ENCODE measurements at regions not wholly inside any gene's neighbourhood (a gene's known extent, or its start where the extent isn't known, plus 50 kb on each side); places are given as distances from the start of the nearest gene placed in this dataset.
A peak's percentile ranks its signal among the peaks of the same experiment; 100 is the strongest.

- TF ChIP-seq POLR2AphosphoS5 (IDR thresholded peaks at IDR 0.05): no peak
- no peak for TF ChIP-seq POLR2A (IDR thresholded peaks at IDR 0.05)
- TF ChIP-seq CTCF (IDR thresholded peaks at IDR 0.05 in 8 of 11, conservative IDR thresholded peaks at IDR 0.05 in 3 of 11): no peak
- no peak for DNase-seq
- no peak overlapping the region for H3K4me3 ChIP-seq
- intact Hi-C loops (cut with DNase I; ENCODE audit: low total_unique reads): no loop called here
- H3K27ac ChIP-seq: no peak overlapping the region
- H3K9me3 ChIP-seq: peaks cover 0 to 8% (median under 1%) of the 10 kb centered on the region in 8 donors
- H3K36me3 ChIP-seq: no peaks in the 10 kb centered on the region
- H3K27me3 ChIP-seq (replicated peaks in 1 of 7): peaks cover 0 to 49% (median 0%) of the 10 kb centered on the region in 7 donors
- 77 to 87% (median 78%) methylated on average over 6 to 7 of the region's 7 CpGs for WGBS, 5 donors
- H3K4me1 ChIP-seq: no peaks in the 10 kb centered on the region
These were observed 186.2 kb downstream of the TEX29 start for GRCh38 chr13:111506621-111507020.

DNA sequence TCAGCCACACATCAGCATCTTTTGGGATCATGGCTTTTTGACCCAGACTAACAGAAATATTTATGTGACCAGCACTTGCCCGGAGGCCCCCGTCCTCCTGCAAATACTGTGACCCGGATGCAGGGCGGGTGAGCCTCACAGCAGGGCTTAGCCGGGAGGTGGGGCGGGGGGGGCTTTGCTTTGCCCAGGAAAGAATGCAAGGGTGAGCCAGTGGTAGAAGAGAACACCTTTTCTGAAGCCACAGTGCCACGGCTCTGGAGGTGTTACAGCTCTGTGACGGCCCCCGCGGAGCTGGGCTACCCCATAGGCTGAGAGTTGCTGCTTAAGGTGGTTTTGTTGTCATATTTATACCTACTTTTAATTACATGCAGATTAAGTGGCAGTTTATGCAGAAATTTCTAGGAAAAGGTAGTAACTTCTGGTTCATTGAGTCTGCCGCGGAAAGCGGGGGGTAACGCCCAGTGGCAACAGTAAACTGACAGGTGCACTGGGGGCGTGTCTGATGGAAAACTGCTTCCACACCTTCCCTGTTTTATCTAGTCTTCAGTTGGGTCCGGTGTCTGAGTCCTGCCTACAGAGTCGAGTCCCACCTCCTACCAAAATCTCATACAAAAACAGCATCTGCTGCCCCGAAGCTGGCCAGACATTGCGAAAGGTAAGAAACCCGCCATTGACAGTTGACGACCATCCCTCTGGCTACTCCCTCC, 187.9 kb downstream of the TEX29 start:
- Histone ChIP-seq H3K27ac (no peak overlapping the region), H3K4me3 (no peak overlapping the region), H3K4me1 (no peaks in the 10 kb centered on the region), H3K27me3 (replicated peaks in 1 of 7) (peaks cover 0 to 59% (median 7%) of the 10 kb centered on the region in 7 donors), H3K9me3 (no peaks in the 10 kb centered on the region), H3K36me3 (no peaks in the 10 kb centered on the region)
- TF ChIP-seq POLR2AphosphoS5 (IDR thresholded peaks at IDR 0.05): no peak
- no peak for TF ChIP-seq POLR2A (IDR thresholded peaks at IDR 0.05)
- TF ChIP-seq CTCF (IDR thresholded peaks at IDR 0.05 in 8 of 11, conservative IDR thresholded peaks at IDR 0.05 in 3 of 11): no peak
- 87 to 90% (median 87%) methylated on average over 19 to 21 of the region's 21 CpGs for WGBS, 5 donors
- DNase-seq: no peak
- intact Hi-C loops (cut with DNase I; ENCODE audit: low total_unique reads): no loop called here

DNA sequence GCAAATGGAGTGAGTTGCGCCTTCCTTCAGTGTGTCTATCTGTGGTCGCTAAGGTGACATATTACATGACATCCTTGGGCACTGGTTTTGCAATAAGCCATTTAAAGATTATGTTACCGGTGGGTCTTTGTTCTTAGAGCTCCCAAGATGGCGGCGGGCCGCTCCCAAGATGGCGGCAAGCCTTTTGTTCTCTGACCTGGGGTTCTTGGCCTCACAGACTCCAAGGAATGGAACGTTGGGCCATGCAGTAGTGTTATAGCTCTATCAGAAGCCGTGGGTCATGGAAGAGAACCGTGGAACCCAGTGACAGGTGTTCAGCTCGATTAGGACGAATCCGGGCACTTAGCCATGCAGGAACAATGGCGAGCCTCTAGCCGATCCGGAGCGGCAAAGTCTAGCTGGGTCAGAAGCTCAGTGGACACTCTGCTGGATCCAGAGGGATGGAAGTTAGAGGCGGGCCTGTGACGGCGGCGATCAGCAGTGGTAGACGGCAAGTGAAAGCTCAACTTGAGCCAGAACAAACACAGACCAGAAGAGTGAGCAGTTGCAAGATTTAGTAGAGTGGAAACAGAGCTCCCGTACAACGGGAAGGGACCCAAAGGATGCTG, 188.6 kb downstream of the TEX29 start:
- H3K27ac ChIP-seq: no peak overlapping the region
- peaks cover 0 to 56% (median 7%) of the 10 kb centered on the region in 7 donors for H3K27me3 ChIP-seq (replicated peaks in 1 of 7)
- intact Hi-C loops (cut with DNase I; ENCODE audit: low total_unique reads): no loop called here
- H3K36me3 ChIP-seq: no peaks in the 10 kb centered on the region
- no peaks in the 10 kb centered on the region for H3K9me3 ChIP-seq
- no peak for DNase-seq
- TF ChIP-seq CTCF (IDR thresholded peaks at IDR 0.05 in 8 of 11, conservative IDR thresholded peaks at IDR 0.05 in 3 of 11) (no peak), POLR2A (IDR thresholded peaks at IDR 0.05) (no peak), POLR2AphosphoS5 (IDR thresholded peaks at IDR 0.05) (no peak)
- 84 to 92% (median 91%) methylated on average over 21 to 24 of the region's 24 CpGs for WGBS, 5 donors
- no peaks in the 10 kb centered on the region for H3K4me1 ChIP-seq
- H3K4me3 ChIP-seq: no peak overlapping the region

DNA sequence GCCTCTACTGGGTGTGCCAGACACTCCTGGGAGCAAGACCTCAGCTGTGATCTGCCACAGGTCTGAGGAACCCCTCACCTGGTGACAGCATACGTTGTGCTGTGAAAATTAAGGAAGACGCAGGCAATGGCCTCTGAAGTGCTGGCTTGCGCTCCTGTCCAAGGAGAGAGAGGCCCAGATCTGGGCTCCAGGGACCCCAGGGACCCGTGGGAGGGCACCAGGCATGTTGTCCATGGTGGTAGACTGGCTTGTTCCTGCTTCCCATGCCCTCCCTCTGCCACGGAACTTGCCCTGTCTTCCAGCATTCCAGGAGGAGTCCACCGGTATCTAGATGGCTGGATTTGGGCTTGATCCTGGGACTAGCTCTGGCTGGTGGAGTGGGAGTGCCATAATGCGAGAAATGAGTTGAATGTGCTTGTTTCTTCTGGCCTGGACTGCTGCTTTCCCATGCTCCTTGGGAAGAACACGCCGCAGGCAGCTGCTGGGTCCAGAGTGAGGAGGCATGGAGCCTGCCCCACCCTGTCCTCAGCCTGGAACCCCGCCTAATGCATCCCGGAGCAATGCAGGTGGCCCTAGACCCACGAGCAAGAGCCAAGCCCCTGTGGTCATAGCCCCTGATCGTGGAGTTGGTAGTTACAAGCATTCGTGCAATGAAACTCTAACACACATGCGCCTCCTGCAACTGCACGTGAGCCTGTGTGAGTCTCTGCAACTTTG, 190.2 kb downstream of the TEX29 start:
- H3K27me3 ChIP-seq (replicated peaks in 1 of 7): peaks cover 0 to 56% (median 9%) of the 10 kb centered on the region in 7 donors
- WGBS, 5 donors: 80 to 91% (median 85%) methylated on average over 14 to 16 of the region's 16 CpGs
- no peaks in the 10 kb centered on the region for H3K9me3 ChIP-seq

More for the DNA sequence above, 190.2 kb downstream of the TEX29 start:
- Histone ChIP-seq H3K4me3 (no peak overlapping the region), H3K27ac (no peak overlapping the region), H3K36me3 (no peaks in the 10 kb centered on the region), H3K4me1 (no peaks in the 10 kb centered on the region)
- TF ChIP-seq CTCF (IDR thresholded peaks at IDR 0.05 in 8 of 11, conservative IDR thresholded peaks at IDR 0.05 in 3 of 11) (no peak), POLR2AphosphoS5 (IDR thresholded peaks at IDR 0.05) (no peak), POLR2A (IDR thresholded peaks at IDR 0.05) (no peak)
- intact Hi-C loops (cut with DNase I; ENCODE audit: low total_unique reads): no loop called here
- peak; percentile 56 for DNase-seq

Measured in spleen (tissue), 11 donors.